H1 (cell line): ENCODE measurements at regions not wholly inside any gene's neighbourhood (a gene's known extent, or its start where the extent isn't known, plus 50 kb on each side); places are given as distances from the start of the nearest gene placed in this dataset.

Source experiments
- CTCF ChIA-PET: fragments of 300-600 bp; sonication (Branson Sonifier 250); formaldehyde crosslinking; loops from one replicate; lab custom pipeline; 2021; ENCODE audit not compliant: partially characterized antibody; lab: Charles Lee
- POLR2A ChIA-PET: fragments of 300-600 bp; sonication (Branson Sonifier 250); formaldehyde crosslinking; loops from one replicate; lab custom pipeline; 2021; ENCODE audit warnings: inconsistent platforms; ENCODE audit not compliant: partially characterized antibody; lab: Charles Lee
- DNase-seq, 2 experiments: peaks; one replicate each; pipeline versions ENCODE4 v3.0.0 to v3.0.0-alpha.2; 2010 to 2022; ENCODE audit warnings: low spot score in 2 of 2, low read depth in 1 of 2, mixed read lengths in 1 of 2
- FAIRE-seq: peaks from 2 replicates; lab custom pipeline; 2011; peaks lifted over from hg19 to GRCh38; lab: Jason Lieb, UNC
- H2AFZ ChIP-seq: 2 replicates; pipeline ENCODE4 v1.8.1; 2012; ENCODE audit warnings: low read length, inconsistent platforms
- H2AK5ac ChIP-seq: 2 replicates; pipeline ENCODE4 v1.6.1; 2013; ENCODE audit warnings: low read depth, low read length
- H2BK120ac ChIP-seq: replicated peaks from 2 replicates; pipeline ENCODE3; 2013; ENCODE audit warnings: low read depth, low read length, inconsistent platforms
- H2BK12ac ChIP-seq: 2 replicates; pipeline ENCODE4 v1.6.1; 2013; ENCODE audit warnings: low read depth, low read length
- H2BK15ac ChIP-seq: 2 replicates; pipeline ENCODE4 v1.6.1; 2013; ENCODE audit warnings: low read length
- H2BK20ac ChIP-seq: 2 replicates; pipeline ENCODE4 v1.6.1; 2013; ENCODE audit warnings: low read length
- H2BK5ac ChIP-seq: 2 replicates; pipeline ENCODE4 v1.6.1; 2013; ENCODE audit warnings: low read depth, low read length
- H3K14ac ChIP-seq: 2 replicates; pipeline ENCODE4 v1.6.1; 2013; ENCODE audit warnings: inconsistent platforms; ENCODE audit not compliant: insufficient read length
- H3K18ac ChIP-seq: 2 replicates; pipeline ENCODE4 v1.6.1; 2013; ENCODE audit warnings: low read length; ENCODE audit errors: extremely low read depth
- H3K23ac ChIP-seq: 2 replicates; pipeline ENCODE4 v1.6.1; 2013; ENCODE audit warnings: inconsistent platforms; ENCODE audit not compliant: insufficient read length
- H3K23me2 ChIP-seq: 2 replicates; pipeline ENCODE4 v1.6.1; 2013; ENCODE audit warnings: low read depth, low read length
- H3K27ac ChIP-seq: 2 replicates; pipeline ENCODE4 v1.6.1; 2011; ENCODE audit warnings: low read depth, low read length, inconsistent platforms
- H3K27me3 ChIP-seq, 4 experiments: replicated peaks in 1 of 4; 1 replicate in 1 of 4; 2 replicates in 3 of 4; pipeline versions ENCODE4 v1.6.1 to v1.8.1; 2011 to 2013; ENCODE audit warnings: low read length in 3 of 4, mild to moderate bottlenecking in 3 of 4, inconsistent platforms in 2 of 4, mixed read lengths in 2 of 4, moderate library complexity in 1 of 4; ENCODE audit not compliant: control insufficient read depth in 3 of 4, insufficient read depth in 3 of 4; ENCODE audit errors: extremely low read depth in 1 of 4
- H3K36me3 ChIP-seq, 4 experiments: 2 replicates each; pipeline versions ENCODE4 v1.6.1 to v1.8.1; 2011 to 2013; ENCODE audit warnings: mild to moderate bottlenecking in 4 of 4, low read length in 3 of 4, moderate library complexity in 2 of 4, control low read depth in 1 of 4, inconsistent platforms in 1 of 4; ENCODE audit not compliant: insufficient read depth in 4 of 4, control insufficient read depth in 2 of 4
- H3K4ac ChIP-seq: replicated peaks from 2 replicates; pipeline ENCODE3; 2013; ENCODE audit warnings: low read length, low read depth, mixed read lengths, inconsistent platforms; ENCODE audit not compliant: insufficient read length
- H3K4me1 ChIP-seq, 4 experiments: replicated peaks in 1 of 4; 1 replicate in 1 of 4; 2 replicates in 3 of 4; pipeline versions ENCODE4 v1.6.1 to v1.8.1; 2011 to 2013; ENCODE audit warnings: low read length in 3 of 4, inconsistent platforms in 2 of 4, mixed read lengths in 1 of 4; ENCODE audit not compliant: insufficient read depth in 4 of 4, control insufficient read depth in 3 of 4
- H3K4me2 ChIP-seq, 2 experiments: 2 replicates each; pipeline versions ENCODE4 v1.6.1 to v1.8.1; 2011 to 2013; ENCODE audit warnings: low read depth in 2 of 2, low read length in 2 of 2, control low read depth in 1 of 2, inconsistent platforms in 1 of 2, mild to moderate bottlenecking in 1 of 2; ENCODE audit not compliant: insufficient read depth in 1 of 2
- H3K4me3 ChIP-seq, 4 experiments: fragments of 200-600, 300-600 bp in 1 of 4; sonication (generic), shearing (Covaris generic), sonication (Bioruptor Twin) in 1 of 4; 2 replicates each; pipeline versions ENCODE4 v1.5.1 to v1.8.1; 2011 to 2016; ENCODE audit warnings: low read length in 4 of 4, low read depth in 3 of 4, control low read depth in 2 of 4, inconsistent platforms in 2 of 4, mild to moderate bottlenecking in 2 of 4, mixed read lengths in 1 of 4, moderate library complexity in 1 of 4; ENCODE audit not compliant: insufficient read depth in 2 of 4; ENCODE audit errors: extremely low read depth in 1 of 4
- H3K56ac ChIP-seq: replicated peaks from 2 replicates; pipeline ENCODE3; 2013; ENCODE audit warnings: low read depth, mild to moderate bottlenecking, mixed read lengths, low read length, inconsistent platforms; ENCODE audit not compliant: insufficient read length
- H3K79me1 ChIP-seq: 2 replicates; pipeline ENCODE4 v1.6.1; 2013; ENCODE audit warnings: low read depth, low read length, control low read depth
- H3K79me2 ChIP-seq, 2 experiments: 2 replicates each; pipeline versions ENCODE4 v1.6.1 to v1.8.1; 2012 to 2013; ENCODE audit warnings: low read length in 2 of 2, mild to moderate bottlenecking in 2 of 2, inconsistent platforms in 1 of 2; ENCODE audit not compliant: insufficient read depth in 2 of 2, control insufficient read depth in 1 of 2
- H3K9ac ChIP-seq, 4 experiments: replicated peaks in 1 of 4; 1 replicate in 1 of 4; 2 replicates in 3 of 4; pipeline versions ENCODE4 v1.6.1 to v1.8.1; 2011 to 2013; ENCODE audit warnings: low read depth in 3 of 4, low read length in 3 of 4, control low read depth in 2 of 4, mild to moderate bottlenecking in 2 of 4, moderate library complexity in 2 of 4, inconsistent platforms in 1 of 4; ENCODE audit errors: extremely low read depth in 1 of 4
- H3K9me3 ChIP-seq, 2 experiments: 2 replicates each; pipeline versions ENCODE4 v1.6.1 to v1.8.1; 2012 to 2013; ENCODE audit warnings: mild to moderate bottlenecking in 2 of 2, moderate library complexity in 2 of 2, control low read depth in 1 of 2, inconsistent platforms in 1 of 2, low read depth in 1 of 2, low read length in 1 of 2, mixed read lengths in 1 of 2; ENCODE audit not compliant: insufficient read depth in 2 of 2
- H4K20me1 ChIP-seq, 2 experiments: replicated peaks in 1 of 2; 2 replicates each; pipeline versions ENCODE3 to v1.8.1; 2011 to 2013; ENCODE audit warnings: inconsistent platforms in 2 of 2, low read length in 2 of 2, mild to moderate bottlenecking in 1 of 2; ENCODE audit not compliant: insufficient read depth in 2 of 2, control insufficient read depth in 1 of 2
- H4K5ac ChIP-seq: 2 replicates; pipeline ENCODE4 v1.6.1; 2013; ENCODE audit warnings: low read length, low read depth, mixed read lengths, inconsistent platforms; ENCODE audit not compliant: insufficient read length
- H4K8ac ChIP-seq: 2 replicates; pipeline ENCODE4 v1.8.0; 2013; ENCODE audit warnings: mild to moderate bottlenecking, moderate library complexity, low read length, inconsistent platforms; ENCODE audit not compliant: insufficient read depth; ENCODE audit errors: extremely low read depth
- H4K91ac ChIP-seq: replicated peaks from 2 replicates; pipeline ENCODE3; 2013; ENCODE audit warnings: low read length, mixed read lengths, inconsistent platforms; ENCODE audit not compliant: insufficient read length
- SAP30 ChIP-seq: fragments of 300-600 bp; sonication (generic); IDR thresholded peaks from 2 replicates; pipeline ENCODE4 v1.7.1; 2012; ENCODE audit warnings: low read length, moderate library complexity, mild to moderate bottlenecking, inconsistent platforms; ENCODE audit not compliant: insufficient read depth, insufficient replicate concordance
- WGBS, 2 experiments: shearing (Covaris generic) in 1 of 2; methylation state at CpG; one replicate each; pipeline versions ENCODE4 v1.1.6 to v1.1.7; 2013 to 2015; ENCODE audit warnings: low lambda C conversion rate in 2 of 2, mixed read lengths in 2 of 2, inconsistent platforms in 1 of 2, low coverage in 1 of 2, missing lambda C conversion rate in 1 of 2; ENCODE audit not compliant: insufficient replicate concordance in 2 of 2, insufficient coverage in 1 of 2, insufficient read length in 1 of 2; ENCODE audit errors: extremely low coverage in 1 of 2, missing lambda C conversion rate in 1 of 2; 5-methylcytosine and 5-hydroxymethylcytosine counted together

DNA sequence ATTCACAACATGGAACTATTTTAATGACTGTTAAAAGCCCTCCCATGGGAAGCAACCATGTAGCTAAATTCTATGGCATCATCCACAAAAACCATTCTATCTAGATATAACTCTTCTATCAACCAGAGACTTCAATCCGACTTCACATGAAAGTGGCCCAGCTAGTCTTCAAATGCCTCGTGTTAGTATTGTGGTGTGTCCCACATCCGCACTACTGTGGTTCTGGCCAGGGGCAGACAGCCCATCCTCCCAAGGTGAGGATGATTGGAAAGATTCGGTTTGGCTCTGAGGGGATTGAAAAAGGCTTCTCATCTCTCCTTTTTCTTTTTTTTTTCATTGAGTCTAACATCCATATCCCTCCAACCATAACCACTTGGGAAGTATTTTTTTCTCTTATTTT is 253.0 kb upstream of the KLF6 start:
- CTCF ChIA-PET, result no interaction called here
- no peaks in the 10 kb centered on the region for H3K4me1 ChIP-seq
- H3K4me3 ChIP-seq, result no peak overlapping the region
- no peak overlapping the region for H3K23ac ChIP-seq
- FAIRE-seq (no peak), DNase-seq (no peak)
- no peaks in the 10 kb centered on the region for H3K79me1 ChIP-seq
- H2AK5ac ChIP-seq, result no peak overlapping the region
- no peak overlapping the region for H2BK12ac ChIP-seq
- H3K56ac ChIP-seq, result no peak overlapping the region
- H2BK5ac ChIP-seq, result no peak overlapping the region
- TF ChIP-seq SAP30, result no peak
- POLR2A ChIA-PET, result no interaction called here
- H3K9ac ChIP-seq, result no peak overlapping the region
- no peaks in the 10 kb centered on the region for H3K79me2 ChIP-seq
- no peak overlapping the region for H3K18ac ChIP-seq
- H3K36me3 ChIP-seq, result no peaks in the 10 kb centered on the region; a peak in 1 of 8 replicates
- H4K91ac ChIP-seq, result no peak overlapping the region
- H4K20me1 ChIP-seq, result no peaks in the 10 kb centered on the region
- H3K23me2 ChIP-seq, result no peaks in the 10 kb centered on the region
- no peaks in the 10 kb centered on the region; a peak in 1 of 7 replicates for H3K27me3 ChIP-seq
- H3K4ac ChIP-seq, result no peak overlapping the region
- no peak overlapping the region for H3K27ac ChIP-seq
- H3K4me2 ChIP-seq, result no peak overlapping the region
- no peak overlapping the region for H3K14ac ChIP-seq
- no peak overlapping the region for H2BK120ac ChIP-seq
- H4K5ac ChIP-seq, result no peak overlapping the region
- H2BK20ac ChIP-seq, result no peak overlapping the region
- no peak overlapping the region for H4K8ac ChIP-seq
- no peak overlapping the region for H2BK15ac ChIP-seq
- H2AFZ ChIP-seq, result no peak overlapping the region
- WGBS, 2 experiments, result 91% methylated on average over 4 of the region's 4 CpGs; no CpG with 5 or more reads in 1 of the 2 experiments
- peaks cover 8 to 11% of the 10 kb centered on the region in 2 experiments for H3K9me3 ChIP-seq
